Parathyroid adenoma (tissue), 2 donors: ENCODE measurements at regions not wholly inside any gene's neighbourhood (a gene's known extent, or its start where the extent isn't known, plus 50 kb on each side); places are given as distances from the start of the nearest gene placed in this dataset.

ENCODE experiments used
- H2AFZ ChIP-seq: fragments of 300-600 bp; sonication (generic); one replicate; pipeline ENCODE4 v1.7.0; 2017; ENCODE audit warnings: antibody characterized with exemption, mild to moderate bottlenecking
- H3K27ac ChIP-seq: fragments of 300-600 bp; sonication (generic); one replicate; pipeline ENCODE4 v1.7.0; 2017
- H3K27me3 ChIP-seq: fragments of 300-600 bp; sonication (generic); one replicate; pipeline ENCODE4 v1.7.0; 2017; ENCODE audit warnings: low read length; ENCODE audit not compliant: control insufficient read depth, insufficient read depth
- H3K36me3 ChIP-seq: fragments of 300-600 bp; sonication (generic); one replicate; pipeline ENCODE4 v1.7.0; 2017; ENCODE audit warnings: low read length; ENCODE audit not compliant: control insufficient read depth, insufficient read depth
- H3K4me1 ChIP-seq: fragments of 300-600 bp; sonication (generic); one replicate; pipeline ENCODE4 v1.7.0; 2017; ENCODE audit warnings: control low read depth
- H3K4me2 ChIP-seq: fragments of 300-600 bp; sonication (generic); one replicate; pipeline ENCODE4 v1.7.0; 2017; ENCODE audit warnings: low read length
- H3K4me3 ChIP-seq: fragments of 300-600 bp; sonication (generic); one replicate; pipeline ENCODE4 v1.7.0; 2017; ENCODE audit warnings: low read depth, low read length
- H3K79me2 ChIP-seq: fragments of 300-600 bp; sonication (generic); one replicate; pipeline ENCODE4 v1.7.0; 2017; ENCODE audit warnings: control low read depth
- H3K9ac ChIP-seq: fragments of 300-600 bp; sonication (generic); one replicate; pipeline ENCODE4 v1.7.0; 2017; ENCODE audit warnings: mild to moderate bottlenecking
- H3K9me3 ChIP-seq: fragments of 300-600 bp; sonication (generic); one replicate; pipeline ENCODE4 v1.7.0; 2017; ENCODE audit warnings: low read length; ENCODE audit not compliant: control insufficient read depth
- TF ChIP-seq, protein P1 (sequence below): fragments of 300-600 bp; sonication (generic); IDR thresholded peaks from one replicate; pipeline ENCODE4 v1.7.0; 2017; ENCODE audit warnings: antibody characterized with exemption, mild to moderate bottlenecking
- donor health status: primary hyperparathyroidism.

GRCh38 chr12:23210573-23210972, 585.6 kb downstream of the ETNK1 start:
- TF ChIP-seq, protein P1, sequence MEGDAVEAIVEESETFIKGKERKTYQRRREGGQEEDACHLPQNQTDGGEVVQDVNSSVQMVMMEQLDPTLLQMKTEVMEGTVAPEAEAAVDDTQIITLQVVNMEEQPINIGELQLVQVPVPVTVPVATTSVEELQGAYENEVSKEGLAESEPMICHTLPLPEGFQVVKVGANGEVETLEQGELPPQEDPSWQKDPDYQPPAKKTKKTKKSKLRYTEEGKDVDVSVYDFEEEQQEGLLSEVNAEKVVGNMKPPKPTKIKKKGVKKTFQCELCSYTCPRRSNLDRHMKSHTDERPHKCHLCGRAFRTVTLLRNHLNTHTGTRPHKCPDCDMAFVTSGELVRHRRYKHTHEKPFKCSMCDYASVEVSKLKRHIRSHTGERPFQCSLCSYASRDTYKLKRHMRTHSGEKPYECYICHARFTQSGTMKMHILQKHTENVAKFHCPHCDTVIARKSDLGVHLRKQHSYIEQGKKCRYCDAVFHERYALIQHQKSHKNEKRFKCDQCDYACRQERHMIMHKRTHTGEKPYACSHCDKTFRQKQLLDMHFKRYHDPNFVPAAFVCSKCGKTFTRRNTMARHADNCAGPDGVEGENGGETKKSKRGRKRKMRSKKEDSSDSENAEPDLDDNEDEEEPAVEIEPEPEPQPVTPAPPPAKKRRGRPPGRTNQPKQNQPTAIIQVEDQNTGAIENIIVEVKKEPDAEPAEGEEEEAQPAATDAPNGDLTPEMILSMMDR = no peak
- Histone ChIP-seq H3K4me1 (no peaks in the 10 kb centered on the region), H2AFZ (no peak overlapping the region), H3K9ac (no peak overlapping the region), H3K4me2 (no peak overlapping the region), H3K79me2 (no peaks in the 10 kb centered on the region), H3K36me3 (no peaks in the 10 kb centered on the region), H3K27me3 (no peaks in the 10 kb centered on the region), H3K27ac (no peak overlapping the region), H3K9me3 (no peaks in the 10 kb centered on the region), H3K4me3 (no peak overlapping the region)

DNA sequence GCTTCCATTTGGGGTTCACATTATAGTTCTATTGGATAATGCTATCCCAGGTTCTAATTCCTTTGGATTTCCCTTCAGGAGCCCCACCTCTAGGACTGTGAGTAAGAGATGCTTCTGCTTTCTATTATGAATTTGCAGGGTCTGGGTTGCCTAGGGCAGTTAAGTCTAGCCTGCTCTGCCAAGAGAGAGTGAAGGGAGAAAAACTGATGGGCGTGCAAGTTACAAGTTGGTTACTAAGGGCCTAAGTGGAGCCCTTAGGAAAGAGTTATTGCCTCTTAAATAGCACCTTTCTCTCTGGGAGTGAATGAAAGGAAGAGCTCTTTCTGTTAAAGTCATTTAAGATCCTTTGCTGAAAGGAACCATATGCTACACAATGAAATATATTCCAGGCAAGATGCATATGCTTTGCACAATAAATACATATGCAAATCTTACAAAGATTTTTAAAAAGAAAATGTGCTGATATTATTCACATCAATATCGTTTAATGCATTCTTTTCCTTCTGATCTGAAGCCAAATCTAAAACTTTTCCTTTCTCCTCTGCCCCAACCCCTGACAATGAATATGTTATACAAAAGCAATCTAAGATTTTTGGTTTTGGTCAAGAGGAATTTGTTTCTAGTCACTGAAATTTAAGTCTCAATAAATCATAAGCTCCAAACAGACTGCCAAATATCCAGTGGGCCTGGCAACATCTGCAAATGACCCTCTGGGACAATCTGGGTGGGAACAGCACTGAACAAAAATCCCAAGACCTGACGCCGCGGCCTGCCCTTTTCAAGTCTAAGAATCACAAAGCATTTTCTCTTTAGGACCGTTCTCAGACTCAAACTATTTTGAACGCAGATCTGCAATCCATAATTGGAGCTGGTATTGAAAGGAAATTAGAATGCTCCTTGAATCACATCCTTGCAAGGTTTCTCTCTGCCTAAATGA, 586.7 kb downstream of the ETNK1 start:
- no peak overlapping the region for H3K27ac ChIP-seq
- TF ChIP-seq, protein P1 = no peak
- H2AFZ ChIP-seq = no peak overlapping the region
- no peaks in the 10 kb centered on the region for H3K27me3 ChIP-seq
- H3K4me3 ChIP-seq = no peak overlapping the region
- no peaks in the 10 kb centered on the region for H3K36me3 ChIP-seq
- H3K9ac ChIP-seq = no peak overlapping the region
- H3K4me2 ChIP-seq = no peak overlapping the region
- H3K79me2 ChIP-seq = no peaks in the 10 kb centered on the region
- H3K9me3 ChIP-seq = no peaks in the 10 kb centered on the region
- no peaks in the 10 kb centered on the region for H3K4me1 ChIP-seq

- TF ChIP-seq, protein P1 = no peak
- Histone ChIP-seq H3K27me3 (no peaks in the 10 kb centered on the region), H3K4me1 (no peaks in the 10 kb centered on the region), H3K79me2 (no peaks in the 10 kb centered on the region), H3K9me3 (no peaks in the 10 kb centered on the region), H3K4me2 (no peak overlapping the region), H3K9ac (no peak overlapping the region), H3K27ac (no peak overlapping the region), H3K36me3 (no peaks in the 10 kb centered on the region), H2AFZ (no peak overlapping the region), H3K4me3 (no peak overlapping the region)
Measured at GRCh38 chr12:23217158-23217557, 592.2 kb downstream of the ETNK1 start.

DNA sequence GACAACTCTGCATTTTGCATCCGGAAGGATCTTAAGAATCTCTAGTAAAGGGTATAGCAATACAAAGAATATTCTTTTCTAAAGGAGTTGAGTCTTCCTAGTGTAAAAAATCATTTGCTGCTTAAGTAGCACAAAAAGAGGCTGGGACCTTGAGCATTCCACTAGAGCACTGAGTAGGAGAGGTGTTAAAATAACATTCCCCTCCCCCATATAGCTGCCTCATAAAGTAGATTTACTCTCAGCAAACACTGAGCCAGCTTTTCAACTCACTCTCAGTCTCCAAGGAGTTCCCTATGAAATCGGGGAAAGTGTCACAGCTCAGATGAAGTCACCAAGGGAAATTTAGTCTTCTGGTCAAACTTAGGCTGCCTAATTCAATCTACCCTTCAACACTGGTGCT, 592.7 kb downstream of the ETNK1 start:
- Histone ChIP-seq H3K79me2 (no peaks in the 10 kb centered on the region), H3K4me2 (no peak overlapping the region), H3K27me3 (no peaks in the 10 kb centered on the region), H3K36me3 (no peaks in the 10 kb centered on the region), H2AFZ (no peak overlapping the region), H3K9ac (no peak overlapping the region), H3K4me3 (no peak overlapping the region), H3K9me3 (no peaks in the 10 kb centered on the region), H3K4me1 (no peaks in the 10 kb centered on the region), H3K27ac (no peak overlapping the region)
- TF ChIP-seq, protein P1 = no peak

DNA sequence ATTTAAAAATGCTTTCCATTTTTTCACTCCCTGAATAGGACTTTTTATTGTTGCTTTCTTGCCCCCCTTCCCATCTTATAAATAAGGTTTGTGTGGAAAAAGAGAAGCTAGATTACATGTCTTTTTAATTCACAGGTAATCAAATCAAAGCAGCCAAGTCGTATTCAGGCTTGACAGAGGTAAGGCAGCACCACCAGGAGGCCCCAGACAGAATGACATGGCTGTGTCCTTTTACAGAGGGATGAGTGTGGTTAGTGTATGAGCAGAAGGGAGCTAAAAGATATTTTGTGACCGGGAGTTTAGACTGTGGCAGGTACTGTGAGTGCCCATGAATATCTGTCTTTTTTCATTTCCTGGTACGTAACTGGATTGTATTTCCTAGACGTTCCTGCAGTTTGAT, 596.1 kb downstream of the ETNK1 start:
- Histone ChIP-seq H3K4me2 (no peak overlapping the region), H3K36me3 (no peaks in the 10 kb centered on the region), H3K27me3 (no peaks in the 10 kb centered on the region), H3K27ac (no peak overlapping the region), H3K9me3 (no peaks in the 10 kb centered on the region), H3K4me3 (no peak overlapping the region), H3K4me1 (no peaks in the 10 kb centered on the region), H2AFZ (no peak overlapping the region), H3K79me2 (no peaks in the 10 kb centered on the region), H3K9ac (no peak overlapping the region)
- TF ChIP-seq, protein P1 = no peak
